Neural crest cell (in vitro differentiated cells): ENCODE measurements at regions not wholly inside any gene's neighbourhood (a gene's known extent, or its start where the extent isn't known, plus 50 kb on each side); places are given as distances from the start of the nearest gene placed in this dataset.

Experiments used
- DNase-seq: peaks from one replicate; pipeline ENCODE4 v3.0.0; 2021; ENCODE audit warnings: low read depth, mixed read lengths, low spot score
- H3K27ac Mint-ChIP-seq: one replicate; pipeline ENCODE4 v1.8.0; 2021; ENCODE audit warnings: mild to moderate bottlenecking, mixed read lengths; ENCODE audit not compliant: unreplicated experiment
- H3K27me3 Mint-ChIP-seq: 2 replicates; pipeline ENCODE4 v1.8.0; 2021; ENCODE audit warnings: low read depth, mild to moderate bottlenecking, mixed read lengths
- H3K36me3 Mint-ChIP-seq: 2 replicates; pipeline ENCODE4 v1.8.0; 2021; ENCODE audit warnings: low read depth, mild to moderate bottlenecking, mixed read lengths
- H3K4me1 Mint-ChIP-seq: 2 replicates; pipeline ENCODE4 v1.8.0; 2021; ENCODE audit warnings: mixed read lengths
- H3K4me3 Mint-ChIP-seq: one replicate; pipeline ENCODE4 v1.8.0; 2021; ENCODE audit warnings: mild to moderate bottlenecking, mixed read lengths
- H3K9me3 Mint-ChIP-seq: 2 replicates; pipeline ENCODE4 v1.8.0; 2021; ENCODE audit warnings: mixed read lengths
- TF ChIP-seq, protein P1 (sequence below): fragments of 200-600 bp; sonication (generic); conservative IDR thresholded peaks from 2 replicates; pipeline ENCODE4 v1.5.0; 2021; ENCODE audit warnings: antibody characterized with exemption, mild to moderate bottlenecking

DNA sequence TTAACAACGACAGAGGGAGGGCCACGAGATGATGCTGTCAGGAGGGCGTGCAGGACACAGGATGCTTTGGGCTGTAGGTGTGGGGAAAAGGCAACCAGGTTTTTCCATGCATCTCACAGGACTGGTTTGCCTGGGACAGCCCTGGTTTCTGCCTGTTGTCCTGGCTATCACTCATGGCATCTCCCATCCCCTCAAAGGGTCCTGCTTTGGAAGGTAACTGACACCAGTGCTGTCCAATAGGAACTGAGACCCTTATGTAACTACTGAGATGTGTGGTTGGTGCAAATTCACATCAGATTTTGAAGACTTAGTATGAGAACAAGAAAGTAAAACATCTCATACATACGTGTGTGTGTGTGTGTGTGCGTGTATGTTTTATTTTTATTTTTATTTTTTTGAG is 144.2 kb downstream of the URI1 start:
- H3K9me3 Mint-ChIP-seq = no peaks in the 10 kb centered on the region
- H3K4me1 Mint-ChIP-seq = no peaks in the 10 kb centered on the region
- H3K27me3 Mint-ChIP-seq = no peaks in the 10 kb centered on the region
- no peaks in the 10 kb centered on the region for H3K36me3 Mint-ChIP-seq
- H3K4me3 Mint-ChIP-seq = no peak overlapping the region
- TF ChIP-seq, protein P1, sequence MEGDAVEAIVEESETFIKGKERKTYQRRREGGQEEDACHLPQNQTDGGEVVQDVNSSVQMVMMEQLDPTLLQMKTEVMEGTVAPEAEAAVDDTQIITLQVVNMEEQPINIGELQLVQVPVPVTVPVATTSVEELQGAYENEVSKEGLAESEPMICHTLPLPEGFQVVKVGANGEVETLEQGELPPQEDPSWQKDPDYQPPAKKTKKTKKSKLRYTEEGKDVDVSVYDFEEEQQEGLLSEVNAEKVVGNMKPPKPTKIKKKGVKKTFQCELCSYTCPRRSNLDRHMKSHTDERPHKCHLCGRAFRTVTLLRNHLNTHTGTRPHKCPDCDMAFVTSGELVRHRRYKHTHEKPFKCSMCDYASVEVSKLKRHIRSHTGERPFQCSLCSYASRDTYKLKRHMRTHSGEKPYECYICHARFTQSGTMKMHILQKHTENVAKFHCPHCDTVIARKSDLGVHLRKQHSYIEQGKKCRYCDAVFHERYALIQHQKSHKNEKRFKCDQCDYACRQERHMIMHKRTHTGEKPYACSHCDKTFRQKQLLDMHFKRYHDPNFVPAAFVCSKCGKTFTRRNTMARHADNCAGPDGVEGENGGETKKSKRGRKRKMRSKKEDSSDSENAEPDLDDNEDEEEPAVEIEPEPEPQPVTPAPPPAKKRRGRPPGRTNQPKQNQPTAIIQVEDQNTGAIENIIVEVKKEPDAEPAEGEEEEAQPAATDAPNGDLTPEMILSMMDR = no peak
- no peak for DNase-seq
- H3K27ac Mint-ChIP-seq = no peak overlapping the region

DNA sequence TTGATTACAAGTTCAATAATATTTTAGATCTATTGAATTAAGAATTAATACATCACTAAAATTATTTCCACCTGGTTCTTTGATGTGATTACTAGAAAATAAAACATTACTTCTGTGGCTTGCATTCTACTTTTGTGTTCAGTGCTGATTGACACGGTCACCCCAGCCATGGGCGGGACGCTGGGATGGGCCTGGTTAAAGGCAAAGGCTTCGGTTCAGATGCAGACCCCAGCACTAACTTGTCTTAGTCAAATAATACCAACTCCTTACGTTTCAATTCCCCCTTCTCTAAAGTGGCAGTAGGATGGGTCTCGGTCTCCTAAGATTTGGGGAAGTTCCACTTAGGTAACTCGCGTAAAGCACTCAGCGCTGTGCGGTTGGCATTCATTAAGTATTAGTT is 144.9 kb downstream of the URI1 start:
- Mint-ChIP-seq H3K4me3 (no peak overlapping the region), H3K9me3 (no peaks in the 10 kb centered on the region), H3K36me3 (no peaks in the 10 kb centered on the region), H3K4me1 (no peaks in the 10 kb centered on the region), H3K27ac (no peak overlapping the region), H3K27me3 (no peaks in the 10 kb centered on the region)
- DNase-seq = no peak
- TF ChIP-seq, protein P1 = no peak

- no peaks in the 10 kb centered on the region for H3K36me3 Mint-ChIP-seq
- H3K4me1 Mint-ChIP-seq = no peaks in the 10 kb centered on the region
- no peaks in the 10 kb centered on the region for H3K9me3 Mint-ChIP-seq
- TF ChIP-seq, protein P1 = no peak
- no peak overlapping the region for H3K27ac Mint-ChIP-seq
- no peak overlapping the region for H3K4me3 Mint-ChIP-seq
- no peaks in the 10 kb centered on the region for H3K27me3 Mint-ChIP-seq
- DNase-seq = no peak
These were observed 145.5 kb downstream of the URI1 start for GRCh38 chr19:30087381-30088138.

DNA sequence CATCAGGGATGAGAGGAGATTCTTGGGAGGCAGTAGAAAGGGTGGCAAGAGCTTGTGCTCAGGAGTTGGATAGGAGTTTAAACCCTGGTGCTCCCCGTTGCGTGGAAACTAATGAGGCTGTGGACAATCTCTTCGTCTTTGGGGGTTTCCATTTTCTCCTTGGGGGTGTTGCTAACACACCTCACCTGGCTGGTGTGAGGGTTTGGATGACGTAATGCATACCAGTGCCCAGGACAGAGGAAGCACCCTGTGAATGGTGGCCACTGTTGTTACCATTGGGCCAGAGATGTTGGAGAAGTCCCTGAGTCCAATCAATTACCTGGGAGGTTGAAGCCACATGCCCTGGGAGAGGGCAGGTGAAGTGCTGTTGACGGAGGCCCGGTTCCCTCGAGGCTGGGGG is 146.5 kb downstream of the URI1 start:
- H3K36me3 Mint-ChIP-seq = no peaks in the 10 kb centered on the region
- no peak overlapping the region for H3K4me3 Mint-ChIP-seq
- H3K27me3 Mint-ChIP-seq = no peaks in the 10 kb centered on the region
- TF ChIP-seq, protein P1 = no peak
- no peaks in the 10 kb centered on the region for H3K4me1 Mint-ChIP-seq
- no peak for DNase-seq
- H3K9me3 Mint-ChIP-seq = no peaks in the 10 kb centered on the region
- H3K27ac Mint-ChIP-seq = no peak overlapping the region

DNA sequence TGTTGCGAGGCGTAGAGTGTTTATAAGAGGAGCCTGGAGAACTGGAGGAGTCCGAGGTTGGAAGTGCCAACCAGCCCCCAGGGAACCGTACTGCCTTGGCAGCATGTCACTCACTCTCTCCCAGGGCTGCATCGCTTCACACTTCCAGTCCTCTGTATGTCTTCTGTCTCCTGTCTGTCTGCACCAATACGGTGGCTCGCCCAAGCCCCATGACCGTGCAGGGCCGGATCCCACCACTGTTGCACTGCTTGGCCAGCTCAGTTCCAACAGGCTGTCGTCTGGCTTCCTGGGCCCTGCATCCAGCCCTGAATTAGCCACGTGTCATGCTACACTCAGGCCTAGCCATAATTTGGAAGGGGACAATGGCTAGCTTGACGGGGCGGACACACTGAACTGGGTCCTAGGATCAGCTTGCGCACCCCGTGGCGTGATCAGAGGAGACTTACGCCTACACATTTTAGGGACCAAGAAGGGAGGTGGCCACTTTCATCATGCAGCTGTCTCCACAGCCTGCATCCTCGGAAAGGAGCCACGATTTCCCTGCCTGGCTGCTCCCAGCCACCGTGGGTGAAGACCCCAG is 147.1 kb downstream of the URI1 start:
- H3K36me3 Mint-ChIP-seq = no peaks in the 10 kb centered on the region
- no peaks in the 10 kb centered on the region for H3K9me3 Mint-ChIP-seq
- H3K27ac Mint-ChIP-seq = no peak overlapping the region
- H3K4me3 Mint-ChIP-seq = no peak overlapping the region
- TF ChIP-seq, protein P1 = no peak
- DNase-seq = no peak
- no peaks in the 10 kb centered on the region for H3K4me1 Mint-ChIP-seq
- H3K27me3 Mint-ChIP-seq = no peaks in the 10 kb centered on the region
